GM12878 (cell line): ENCODE measurements at regions not wholly inside any gene's neighbourhood (a gene's known extent, or its start where the extent isn't known, plus 50 kb on each side); places are given as distances from the start of the nearest gene placed in this dataset.

Experiments used
- ATAC-seq: fragments of 200-7000 bp; cut with Tn5 transposase; 3 replicates; pipeline ENCODE4 v1.9.1; 2020; ENCODE audit warnings: mild to moderate bottlenecking, moderate library complexity
- BruUV-seq: library from RNA; stranded (reverse); fragments of 400-500 nt; replicated peaks from 2 replicates; lab custom pipeline; 2021; lab: Mats Ljungman, UMichigan
- CTCF ChIA-PET: fragments of 300-600 bp; sonication (Branson Sonifier 250); formaldehyde crosslinking; extraction: SDS; loops from one replicate; lab custom pipeline; 2021; ENCODE audit warnings: inconsistent platforms; lab: Yijun Ruan, JAX
- POLR2A ChIA-PET: fragments of 350-600 bp; formaldehyde crosslinking; extraction: SDS; loops from one replicate; lab custom pipeline; 2021; ENCODE audit warnings: inconsistent platforms; lab: Charles Lee
- RAD21 ChIA-PET: fragments of 300-600 bp; sonication (Branson Sonifier 250); formaldehyde crosslinking; loops from one replicate; lab custom pipeline; 2023; ENCODE audit warnings: antibody characterized with exemption; ENCODE audit not compliant: unreplicated experiment; lab: Charles Lee
- SMC1A ChIA-PET: fragments of 300-600 bp; sonication (Branson Sonifier 250); formaldehyde crosslinking; loops from one replicate; lab custom pipeline; 2023; ENCODE audit not compliant: unreplicated experiment, uncharacterized antibody; lab: Charles Lee
- DNase-seq: peaks from one replicate; pipeline ENCODE4 v3.0.0-alpha.2; 2011; ENCODE audit warnings: low read depth, low spot score
- FAIRE-seq: peaks from 3 replicates; lab custom pipeline; 2011; peaks lifted over from hg19 to GRCh38; lab: Jason Lieb, UNC
- H2AFZ ChIP-seq: 2 replicates; pipeline ENCODE4 v1.6.0; 2011; ENCODE audit warnings: low read depth, low read length, control low read depth; ENCODE audit not compliant: control insufficient read depth
- H3K27ac ChIP-seq: 2 replicates; pipeline ENCODE4 v1.5.1; 2011; ENCODE audit warnings: control low read depth; ENCODE audit not compliant: control insufficient read depth, insufficient read depth
- H3K27me3 ChIP-seq, 2 experiments: replicated peaks in 1 of 2; 2 replicates each; pipeline versions ENCODE4 v1.6.0 to v1.6.1; 2011; ENCODE audit warnings: low read length in 1 of 2; ENCODE audit not compliant: control insufficient read depth in 2 of 2, insufficient read depth in 2 of 2
- H3K36me3 ChIP-seq, 2 experiments: 2 replicates each; pipeline ENCODE4 v1.5.1; 2011; ENCODE audit warnings: low read length in 1 of 2; ENCODE audit not compliant: control insufficient read depth in 2 of 2, insufficient read depth in 2 of 2
- H3K4me1 ChIP-seq: 2 replicates; pipeline ENCODE4 v1.6.1; 2011; ENCODE audit warnings: mild to moderate bottlenecking, low read length, moderate library complexity, mixed read lengths; ENCODE audit not compliant: control insufficient read depth, insufficient read depth
- H3K4me2 ChIP-seq: 2 replicates; pipeline ENCODE4 v1.6.0; 2011; ENCODE audit warnings: control low read depth; ENCODE audit not compliant: control insufficient read depth, insufficient read depth
- H3K4me3 ChIP-seq: fragments of 200-600 bp; sonication (generic); 2 replicates; pipeline ENCODE4 v1.5.1; 2016
- H3K79me2 ChIP-seq: 2 replicates; pipeline ENCODE4 v1.6.0; 2011; ENCODE audit warnings: low read length; ENCODE audit not compliant: control insufficient read depth, insufficient read depth
- H3K9ac ChIP-seq: 2 replicates; pipeline ENCODE4 v1.8.0; 2011; ENCODE audit warnings: low read length, control low read depth, mixed read lengths; ENCODE audit not compliant: control insufficient read depth, insufficient read depth
- H3K9me3 ChIP-seq: replicated peaks from 3 replicates; pipeline ENCODE4 v1.5.1; 2011; ENCODE audit warnings: mild to moderate bottlenecking, low read length; ENCODE audit not compliant: control insufficient read depth, insufficient read depth
- H4K20me1 ChIP-seq: 2 replicates; pipeline ENCODE4 v1.6.0; 2011; ENCODE audit not compliant: control insufficient read depth, insufficient read depth
- WGBS: methylation state at CpG from one replicate; pipeline ENCODE4 v1.1.6; 2016; ENCODE audit warnings: low lambda C conversion rate; ENCODE audit not compliant: insufficient replicate concordance, insufficient coverage; ENCODE audit errors: missing lambda C conversion rate; 5-methylcytosine and 5-hydroxymethylcytosine counted together
- in situ Hi-C: fragments of 300-500 bp; cut with MboI; formaldehyde crosslinking; loops from 9 replicates; pipeline ENCODE4 v1.14.3; 2018; ENCODE audit warnings: mixed read lengths
- intact Hi-C: fragments of 100-400 bp; cut with micrococcal nuclease; formaldehyde crosslinking; loops from one replicate; pipeline ENCODE4 v1.14.2; 2022; ENCODE audit not compliant: unreplicated experiment
- TF ChIP-seq, protein P1 (sequence below): fragments of 450-650 bp; IDR thresholded peaks from 2 replicates; pipeline ENCODE4 v1.6.1; 2016; ENCODE audit warnings: mild to moderate bottlenecking, moderate library complexity, borderline replicate concordance
- TF ChIP-seq, protein P2 (sequence below): IDR thresholded peaks from 2 replicates; pipeline ENCODE4 v1.6.1; 2012; ENCODE audit warnings: low read depth, low read length, improper control_type of control experiment

DNA sequence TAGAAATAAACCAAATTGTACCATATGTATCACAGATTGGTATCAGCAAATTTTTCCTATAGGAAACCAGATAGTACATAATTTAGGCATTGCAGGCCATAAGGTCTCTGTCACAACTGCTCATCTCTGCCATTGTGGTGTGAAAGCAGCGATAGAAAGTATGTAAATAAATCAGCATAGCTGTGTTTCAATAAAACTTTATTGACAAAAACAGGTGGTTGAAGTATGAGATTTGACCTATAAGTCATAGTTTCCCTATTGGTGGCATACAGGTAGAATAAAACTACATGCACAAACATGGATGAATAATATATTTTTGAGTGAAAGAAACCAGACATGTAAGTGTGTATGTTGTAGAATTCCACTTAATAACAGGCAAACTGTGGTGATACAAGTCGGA lies 1454.9 kb downstream of the REEP3 start:
- H3K4me3 ChIP-seq = no peak overlapping the region
- CTCF ChIA-PET = no interaction called here
- intact Hi-C loops (no loop called here), in situ Hi-C loops (no loop called here)
- H3K36me3 ChIP-seq = no peaks in the 10 kb centered on the region
- FAIRE-seq (no peak), DNase-seq (no peak), ATAC-seq (no peak)
- no peak overlapping the region for H3K27ac ChIP-seq
- POLR2A ChIA-PET = no interaction called here
- no peak overlapping the region for H3K9ac ChIP-seq
- SMC1A ChIA-PET = interaction anchor here (0.8 to 1.0 kb wide), 2 partner anchors 22 to 38 kb away, joined by 3 read pairs; no protein-coding TSS in a partner anchor
- 0% methylated on average over 2 of the region's 2 CpGs for WGBS
- TF ChIP-seq, protein P1, sequence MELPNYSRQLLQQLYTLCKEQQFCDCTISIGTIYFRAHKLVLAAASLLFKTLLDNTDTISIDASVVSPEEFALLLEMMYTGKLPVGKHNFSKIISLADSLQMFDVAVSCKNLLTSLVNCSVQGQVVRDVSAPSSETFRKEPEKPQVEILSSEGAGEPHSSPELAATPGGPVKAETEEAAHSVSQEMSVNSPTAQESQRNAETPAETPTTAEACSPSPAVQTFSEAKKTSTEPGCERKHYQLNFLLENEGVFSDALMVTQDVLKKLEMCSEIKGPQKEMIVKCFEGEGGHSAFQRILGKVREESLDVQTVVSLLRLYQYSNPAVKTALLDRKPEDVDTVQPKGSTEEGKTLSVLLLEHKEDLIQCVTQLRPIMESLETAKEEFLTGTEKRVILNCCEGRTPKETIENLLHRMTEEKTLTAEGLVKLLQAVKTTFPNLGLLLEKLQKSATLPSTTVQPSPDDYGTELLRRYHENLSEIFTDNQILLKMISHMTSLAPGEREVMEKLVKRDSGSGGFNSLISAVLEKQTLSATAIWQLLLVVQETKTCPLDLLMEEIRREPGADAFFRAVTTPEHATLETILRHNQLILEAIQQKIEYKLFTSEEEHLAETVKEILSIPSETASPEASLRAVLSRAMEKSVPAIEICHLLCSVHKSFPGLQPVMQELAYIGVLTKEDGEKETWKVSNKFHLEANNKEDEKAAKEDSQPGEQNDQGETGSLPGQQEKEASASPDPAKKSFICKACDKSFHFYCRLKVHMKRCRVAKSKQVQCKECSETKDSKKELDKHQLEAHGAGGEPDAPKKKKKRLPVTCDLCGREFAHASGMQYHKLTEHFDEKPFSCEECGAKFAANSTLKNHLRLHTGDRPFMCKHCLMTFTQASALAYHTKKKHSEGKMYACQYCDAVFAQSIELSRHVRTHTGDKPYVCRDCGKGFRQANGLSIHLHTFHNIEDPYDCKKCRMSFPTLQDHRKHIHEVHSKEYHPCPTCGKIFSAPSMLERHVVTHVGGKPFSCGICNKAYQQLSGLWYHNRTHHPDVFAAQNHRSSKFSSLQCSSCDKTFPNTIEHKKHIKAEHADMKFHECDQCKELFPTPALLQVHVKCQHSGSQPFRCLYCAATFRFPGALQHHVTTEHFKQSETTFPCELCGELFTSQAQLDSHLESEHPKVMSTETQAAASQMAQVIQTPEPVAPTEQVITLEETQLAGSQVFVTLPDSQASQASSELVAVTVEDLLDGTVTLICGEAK = peak; percentile 74
- TF ChIP-seq, protein P2, sequence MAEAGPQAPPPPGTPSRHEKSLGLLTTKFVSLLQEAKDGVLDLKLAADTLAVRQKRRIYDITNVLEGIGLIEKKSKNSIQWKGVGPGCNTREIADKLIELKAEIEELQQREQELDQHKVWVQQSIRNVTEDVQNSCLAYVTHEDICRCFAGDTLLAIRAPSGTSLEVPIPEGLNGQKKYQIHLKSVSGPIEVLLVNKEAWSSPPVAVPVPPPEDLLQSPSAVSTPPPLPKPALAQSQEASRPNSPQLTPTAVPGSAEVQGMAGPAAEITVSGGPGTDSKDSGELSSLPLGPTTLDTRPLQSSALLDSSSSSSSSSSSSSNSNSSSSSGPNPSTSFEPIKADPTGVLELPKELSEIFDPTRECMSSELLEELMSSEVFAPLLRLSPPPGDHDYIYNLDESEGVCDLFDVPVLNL = no peak
- H3K4me1 ChIP-seq = no peaks in the 10 kb centered on the region
- no peaks in the 10 kb centered on the region for H3K79me2 ChIP-seq
- no peaks in the 10 kb centered on the region for H3K9me3 ChIP-seq
- H2AFZ ChIP-seq = no peak overlapping the region
- no peaks in the 10 kb centered on the region for H3K27me3 ChIP-seq
- BruUV-seq = no TSS peak
- no peaks in the 10 kb centered on the region for H4K20me1 ChIP-seq
- no peak overlapping the region for H3K4me2 ChIP-seq
- RAD21 ChIA-PET = no interaction called here
